B cell (primary cell): ENCODE measurements at regions not wholly inside any gene's neighbourhood (a gene's known extent, or its start where the extent isn't known, plus 50 kb on each side); places are given as distances from the start of the nearest gene placed in this dataset.

Experiments
- ATAC-seq: fragments of 200-7000 bp; cut with Tn5 transposase; one replicate; pipeline ENCODE4 v1.10.0; 2021; ENCODE audit warnings: low read depth, mild to moderate bottlenecking, moderate number of reproducible peaks, moderate library complexity
- CTCF ChIA-PET: fragments of 350-600 bp; sonication (Branson Sonifier 250); formaldehyde crosslinking; loops from one replicate; lab custom pipeline; 2021; ENCODE audit warnings: antibody characterized with exemption, inconsistent platforms; lab: Charles Lee
- POLR2A ChIA-PET: fragments of 350-600 bp; sonication (Branson Sonifier 250); formaldehyde crosslinking; loops from one replicate; lab custom pipeline; 2021; ENCODE audit warnings: antibody characterized with exemption; lab: Charles Lee
- DNase-seq: peaks from one replicate; pipeline ENCODE4 v3.0.0; 2013
- H2AFZ ChIP-seq: 2 replicates; pipeline ENCODE4 v1.6.1; 2012; ENCODE audit warnings: mild to moderate bottlenecking, low read depth, low read length; ENCODE audit not compliant: insufficient read depth, poor library complexity, severe bottlenecking
- H3K27ac ChIP-seq, 2 donors: 1 replicate in 1 of 2; 2 replicates in 1 of 2; pipeline ENCODE4 v1.5.1; 2012 to 2013; ENCODE audit warnings: low read length in 2 of 2, mild to moderate bottlenecking in 2 of 2, moderate library complexity in 1 of 2
- H3K27me3 ChIP-seq, 4 experiments: fragments of 200-600 bp in 1 of 4; sonication (generic) in 1 of 4; replicated peaks in 1 of 4; 1 replicate in 2 of 4; 2 replicates in 2 of 4; pipeline versions ENCODE4 v1.6.1 to v1.7.0; 2013 to 2016; ENCODE audit warnings: low read length in 3 of 4, mild to moderate bottlenecking in 2 of 4, mixed read lengths in 1 of 4, moderate library complexity in 1 of 4; ENCODE audit not compliant: insufficient read depth in 4 of 4, control insufficient read depth in 3 of 4; ENCODE audit errors: control extremely low read depth in 1 of 4
- H3K36me3 ChIP-seq, 2 experiments: replicated peaks in 1 of 2; 1 replicate in 1 of 2; 2 replicates in 1 of 2; pipeline versions ENCODE4 v1.6.1 to v1.7.1; 2013; ENCODE audit warnings: low read length in 1 of 2; ENCODE audit not compliant: insufficient read depth in 2 of 2, control insufficient read depth in 1 of 2; ENCODE audit errors: control extremely low read depth in 1 of 2, extremely low read depth in 1 of 2
- H3K4me1 ChIP-seq, 2 donors: fragments of 200-600 bp in 1 of 2; sonication (generic) in 1 of 2; 1 replicate in 1 of 2; 2 replicates in 1 of 2; pipeline versions ENCODE4 v1.5.1 to v1.6.1; 2013 to 2017; ENCODE audit warnings: low read length in 2 of 2; ENCODE audit not compliant: control insufficient read depth in 2 of 2, insufficient read depth in 2 of 2
- H3K4me2 ChIP-seq: replicated peaks from 2 replicates; pipeline ENCODE3; 2012; ENCODE audit warnings: mild to moderate bottlenecking, low read depth, low read length; ENCODE audit not compliant: poor library complexity, severe bottlenecking
- H3K4me3 ChIP-seq, 5 experiments: fragments of 200-600 bp in 1 of 5; sonication (generic) in 1 of 5; 1 replicate in 3 of 5; 2 replicates in 2 of 5; pipeline versions ENCODE4 v1.5.1 to v1.7.0; 2011 to 2016; ENCODE audit warnings: low read length in 4 of 5, mild to moderate bottlenecking in 4 of 5, low read depth in 2 of 5, control low read depth in 1 of 5, moderate library complexity in 1 of 5; ENCODE audit not compliant: insufficient read depth in 1 of 5; ENCODE audit errors: control extremely low read depth in 1 of 5, extremely low read depth in 1 of 5
- H3K79me2 ChIP-seq: fragments of 200-600 bp; sonication (generic); one replicate; pipeline ENCODE4 v1.6.0; 2016; ENCODE audit warnings: low read length; ENCODE audit not compliant: control insufficient read depth, insufficient read depth
- H3K9ac ChIP-seq: fragments of 200-600 bp; sonication (generic); 2 replicates; pipeline ENCODE4 v1.6.1; 2017; ENCODE audit warnings: mild to moderate bottlenecking, low read length, moderate library complexity
- H3K9me3 ChIP-seq, 3 donors: one replicate each; pipeline versions ENCODE4 v1.6.1 to v1.7.1; 2013; ENCODE audit warnings: low read length in 2 of 3; ENCODE audit not compliant: control insufficient read depth in 2 of 3, insufficient read depth in 1 of 3; ENCODE audit errors: control extremely low read depth in 1 of 3
- H4K20me1 ChIP-seq: 2 replicates; pipeline ENCODE4 v1.6.0; 2012; ENCODE audit warnings: mild to moderate bottlenecking, low read length; ENCODE audit not compliant: insufficient read depth, control insufficient read depth, poor library complexity, severe bottlenecking
- H3K27ac Mint-ChIP-seq: one replicate; pipeline ENCODE4 v1.8.0; 2021; ENCODE audit warnings: mixed read lengths
- H3K27me3 Mint-ChIP-seq: one replicate; pipeline ENCODE4 v1.8.0; 2021; ENCODE audit warnings: mixed read lengths
- H3K4me1 Mint-ChIP-seq: one replicate; pipeline ENCODE4 v1.8.0; 2021; ENCODE audit warnings: mixed read lengths
- H3K4me3 Mint-ChIP-seq: one replicate; pipeline ENCODE4 v1.8.0; 2021; ENCODE audit warnings: mixed read lengths
- H3K9me3 Mint-ChIP-seq: one replicate; pipeline ENCODE4 v1.8.0; 2022; ENCODE audit warnings: mixed read lengths; ENCODE audit not compliant: insufficient read depth
- CTCF ChIP-seq: fragments of 200-600 bp; IDR thresholded peaks from one replicate; pipeline ENCODE4 v1.8.0; 2022; ENCODE audit warnings: antibody characterized with exemption, mild to moderate bottlenecking
- EZH2 ChIP-seq: IDR thresholded peaks from 2 replicates; pipeline ENCODE4 v1.6.1; 2012; ENCODE audit warnings: borderline replicate concordance, low read depth, mild to moderate bottlenecking, moderate library complexity, low read length; ENCODE audit not compliant: insufficient read depth, poor library complexity, severe bottlenecking
- WGBS: methylation state at CpG from one replicate; pipeline ENCODE4 v1.1.5; 2013; ENCODE audit warnings: missing lambda C conversion rate; ENCODE audit not compliant: insufficient coverage; 5-methylcytosine and 5-hydroxymethylcytosine counted together
- intact Hi-C: fragments of 100-400 bp; cut with micrococcal nuclease; formaldehyde crosslinking; loops from one replicate; pipeline ENCODE4 v1.10.0; 2022

- peaks cover 6% of the 10 kb centered on the region for H3K9me3 Mint-ChIP-seq
- Histone ChIP-seq H3K4me2 (no peak overlapping the region), H3K4me3 (no peak overlapping the region), H3K9me3 (peaks cover 0 to 12% (median 0%) of the 10 kb centered on the region in 3 donors), H3K27me3 (no peaks in the 10 kb centered on the region), H3K36me3 (no peaks in the 10 kb centered on the region), H3K27ac (no peak overlapping the region), H4K20me1 (no peaks in the 10 kb centered on the region), H3K9ac (no peak overlapping the region), H2AFZ (no peak overlapping the region), H3K79me2 (no peaks in the 10 kb centered on the region), H3K4me1 (no peaks in the 10 kb centered on the region)
- no peaks in the 10 kb centered on the region for H3K27me3 Mint-ChIP-seq
- ChIA-PET POLR2A (no interaction called here), CTCF (no interaction called here)
- H3K27ac Mint-ChIP-seq: no peak overlapping the region
- ATAC-seq (no peak), DNase-seq (no peak)
- intact Hi-C loops: no loop called here
- no CpG with 5 or more reads among the region's 1 CpG for WGBS
- H3K4me1 Mint-ChIP-seq: no peaks in the 10 kb centered on the region
- TF ChIP-seq CTCF: no peak
- TF ChIP-seq EZH2: no peak
- H3K4me3 Mint-ChIP-seq: no peak overlapping the region
These were observed 232.8 kb downstream of the TRIML1 start for GRCh38 chr4:188372058-188372457.

- ChIA-PET POLR2A (no interaction called here), CTCF (no interaction called here)
- DNase-seq (no peak), ATAC-seq (no peak)
- no peak overlapping the region for H3K4me2 ChIP-seq
- H3K4me1 ChIP-seq: no peaks in the 10 kb centered on the region
- TF ChIP-seq CTCF (no peak), EZH2 (no peak)
- H3K27ac Mint-ChIP-seq: no peak overlapping the region
- H3K9ac ChIP-seq: no peak overlapping the region
- peaks cover 0 to 14% (median 0%) of the 10 kb centered on the region in 3 donors for H3K9me3 ChIP-seq
- no peak overlapping the region for H3K4me3 Mint-ChIP-seq
- H3K9me3 Mint-ChIP-seq: peaks cover 6% of the 10 kb centered on the region
- H3K27ac ChIP-seq: no peak overlapping the region
- no peak overlapping the region for H2AFZ ChIP-seq
- intact Hi-C loops: no loop called here
- no peaks in the 10 kb centered on the region for H3K4me1 Mint-ChIP-seq
- H4K20me1 ChIP-seq: no peaks in the 10 kb centered on the region
- H3K79me2 ChIP-seq: no peaks in the 10 kb centered on the region
- no peak overlapping the region for H3K4me3 ChIP-seq
- no peaks in the 10 kb centered on the region for H3K27me3 Mint-ChIP-seq
- no peaks in the 10 kb centered on the region for H3K27me3 ChIP-seq
- 85% methylated on average over 3 of the region's 3 CpGs for WGBS
- no peaks in the 10 kb centered on the region for H3K36me3 ChIP-seq
These were observed 233.6 kb downstream of the TRIML1 start for GRCh38 chr4:188372829-188373228.
